SK-N-SH (cell line): ENCODE measurements at regions not wholly inside any gene's neighbourhood (a gene's known extent, or its start where the extent isn't known, plus 50 kb on each side); places are given as distances from the start of the nearest gene placed in this dataset.

Source experiments
- CTCF ChIA-PET: fragments of 300-600, 350-600 bp; formaldehyde crosslinking; extraction: SDS; loops from one replicate; lab custom pipeline; 2021; lab: Yijun Ruan, JAX
- POLR2A ChIA-PET: fragments of 350-600 bp; sonication (Branson Sonifier 250); formaldehyde crosslinking; extraction: SDS; loops from one replicate; lab custom pipeline; 2020; ENCODE audit warnings: antibody characterized with exemption, inconsistent platforms; lab: Yijun Ruan, JAX
- DNase-seq: peaks from one replicate; pipeline ENCODE4 v3.0.0; 2012
- H2AFZ ChIP-seq: fragments of 200-600 bp; sonication (generic); 2 replicates; pipeline ENCODE4 v1.8.1; 2016; ENCODE audit warnings: antibody characterized with exemption, mild to moderate bottlenecking, low read depth
- H3F3A ChIP-seq: fragments of 200-600 bp; sonication (generic); replicated peaks from 2 replicates; pipeline ENCODE3; 2016; ENCODE audit warnings: antibody characterized with exemption, mild to moderate bottlenecking; ENCODE audit not compliant: insufficient read depth
- H3K27ac ChIP-seq, 2 experiments: fragments of 200-500 bp in 1 of 2; fragments of 200-600 bp in 1 of 2; sonication (Bioruptor generic) in 1 of 2; sonication (generic), shearing (Covaris generic) in 1 of 2; 2 replicates each; pipeline versions ENCODE4 v1.5.1 to v1.6.1; 2014 to 2016; ENCODE audit warnings: low read depth in 2 of 2, inconsistent platforms in 1 of 2, low read length in 1 of 2, mild to moderate bottlenecking in 1 of 2, mixed read lengths in 1 of 2
- H3K27me3 ChIP-seq: fragments of 200-600 bp; sonication (generic), shearing (Covaris generic); 2 replicates; pipeline ENCODE4 v1.6.1; 2016; ENCODE audit warnings: mixed run types; ENCODE audit not compliant: insufficient read depth
- H3K36me3 ChIP-seq, 2 experiments: fragments of 200-500 bp in 1 of 2; fragments of 200-600 bp in 1 of 2; sonication (Bioruptor generic) in 1 of 2; sonication (generic) in 1 of 2; replicated peaks in 1 of 2; 2 replicates each; pipeline versions ENCODE3 to v1.5.1; 2014 to 2016; ENCODE audit warnings: low read length in 1 of 2, mild to moderate bottlenecking in 1 of 2; ENCODE audit not compliant: insufficient read depth in 2 of 2, control insufficient read depth in 1 of 2
- H3K4me1 ChIP-seq, 2 experiments: fragments of 200-500 bp in 1 of 2; fragments of 200-600 bp in 1 of 2; sonication (Bioruptor generic) in 1 of 2; sonication (generic), shearing (Covaris generic) in 1 of 2; 2 replicates each; pipeline versions ENCODE4 v1.5.1 to v1.6.1; 2014 to 2016; ENCODE audit warnings: low read depth in 1 of 2, low read length in 1 of 2, mixed run types in 1 of 2; ENCODE audit not compliant: insufficient read depth in 2 of 2, control insufficient read depth in 1 of 2
- H3K4me2 ChIP-seq: fragments of 200-600 bp; sonication (generic), shearing (Covaris generic); 2 replicates; pipeline ENCODE4 v1.6.1; 2017; ENCODE audit warnings: mixed run types
- H3K4me3 ChIP-seq, 2 experiments: fragments of 200-500 bp in 1 of 2; fragments of 200-600 bp in 1 of 2; sonication (Bioruptor generic) in 1 of 2; sonication (generic), shearing (Covaris generic) in 1 of 2; 2 replicates each; pipeline versions ENCODE4 v1.5.1 to v1.8.1; 2014 to 2016; ENCODE audit warnings: low read depth in 2 of 2, inconsistent platforms in 1 of 2, low read length in 1 of 2, mild to moderate bottlenecking in 1 of 2, mixed read lengths in 1 of 2, moderate library complexity in 1 of 2
- H3K79me2 ChIP-seq: fragments of 200-600 bp; sonication (generic); 2 replicates; pipeline ENCODE4 v1.8.1; 2017; ENCODE audit warnings: mild to moderate bottlenecking; ENCODE audit not compliant: insufficient read depth
- H3K9ac ChIP-seq: fragments of 200-600 bp; sonication (generic); 2 replicates; pipeline ENCODE4 v1.6.1; 2017; ENCODE audit warnings: mixed run types
- H3K9me2 ChIP-seq: fragments of 200-600 bp; sonication (generic); 2 replicates; pipeline ENCODE4 v1.6.1; 2017; ENCODE audit warnings: mixed run types
- H3K9me3 ChIP-seq: fragments of 200-600 bp; sonication (generic); 2 replicates; pipeline ENCODE4 v1.6.1; 2017; ENCODE audit warnings: mixed run types, mild to moderate bottlenecking, moderate library complexity
- H4K20me1 ChIP-seq: fragments of 200-600 bp; sonication (generic); 2 replicates; pipeline ENCODE4 v1.6.1; 2017; ENCODE audit warnings: mild to moderate bottlenecking, mixed run types; ENCODE audit not compliant: insufficient read depth
- ELF1 ChIP-seq: IDR thresholded peaks from 2 replicates; pipeline ENCODE4 v1.4.0; 2012
- EP300 ChIP-seq, 2 experiments: IDR thresholded peaks; 2 replicates each; pipeline versions ENCODE4 v1.4.0 to v1.6.1; 2012; ENCODE audit warnings: borderline replicate concordance in 1 of 2, low read depth in 1 of 2, low read length in 1 of 2
- FOXJ3 ChIP-seq: sonication (generic); formaldehyde crosslinking; IDR thresholded peaks from 2 replicates; pipeline ENCODE4 v1.5.1; 2020; ENCODE audit warnings: mild to moderate bottlenecking, missing genetic modification reagents
- FOXM1 ChIP-seq: IDR thresholded peaks from 2 replicates; pipeline ENCODE4 v1.4.0; 2012; ENCODE audit warnings: low read depth, mild to moderate bottlenecking
- MEF2A ChIP-seq: IDR thresholded peaks from 2 replicates; pipeline ENCODE4 v1.4.0; 2012; ENCODE audit warnings: low read depth, borderline replicate concordance
- NRF1 ChIP-seq: IDR thresholded peaks from 2 replicates; pipeline ENCODE4 v1.6.1; 2012; ENCODE audit warnings: low read depth, mild to moderate bottlenecking, low read length
- RCOR1 ChIP-seq: fragments of 150-350 bp; IDR thresholded peaks from 2 replicates; pipeline ENCODE4 v1.6.1; 2017; ENCODE audit warnings: antibody characterized with exemption, low read length
- TAF1 ChIP-seq: IDR thresholded peaks from 2 replicates; pipeline ENCODE4 v1.6.1; 2012; ENCODE audit warnings: low read depth, mild to moderate bottlenecking, low read length, moderate library complexity, borderline replicate concordance
- TCF12 ChIP-seq: IDR thresholded peaks from 2 replicates; pipeline ENCODE4 v1.4.0; 2012
- TEAD4 ChIP-seq: IDR thresholded peaks from 2 replicates; pipeline ENCODE4 v1.4.0; 2012; ENCODE audit warnings: mild to moderate bottlenecking, borderline replicate concordance; ENCODE audit not compliant: insufficient read depth
- WGBS: methylation state at CpG from one replicate; pipeline ENCODE4 v1.1.6; 2017; ENCODE audit warnings: low lambda C conversion rate; 5-methylcytosine and 5-hydroxymethylcytosine counted together
- TF ChIP-seq, protein P1 (sequence below): IDR thresholded peaks from 2 replicates; pipeline ENCODE4 v1.4.0; 2012; ENCODE audit warnings: low read depth, borderline replicate concordance
- TF ChIP-seq, protein P2 (sequence below): IDR thresholded peaks from 2 replicates; pipeline ENCODE4 v1.6.1; 2012; ENCODE audit warnings: mild to moderate bottlenecking, low read depth, low read length, moderate library complexity
- TF ChIP-seq, protein P3 (sequence below): fragments of 150-350 bp; IDR thresholded peaks from 2 replicates; pipeline ENCODE4 v1.6.1; 2017; ENCODE audit warnings: antibody characterized with exemption, low read length, low read depth, borderline replicate concordance
- TF ChIP-seq, protein P4 (sequence below): IDR thresholded peaks from 2 replicates; pipeline ENCODE4 v1.4.0; 2012; ENCODE audit warnings: low read depth, borderline replicate concordance
- TF ChIP-seq, protein P5 (sequence below): IDR thresholded peaks from 2 replicates; pipeline ENCODE4 v1.4.0; 2012; ENCODE audit warnings: low read depth
- TF ChIP-seq, protein P6 (sequence below): IDR thresholded peaks from 2 replicates; pipeline ENCODE4; 2012

DNA sequence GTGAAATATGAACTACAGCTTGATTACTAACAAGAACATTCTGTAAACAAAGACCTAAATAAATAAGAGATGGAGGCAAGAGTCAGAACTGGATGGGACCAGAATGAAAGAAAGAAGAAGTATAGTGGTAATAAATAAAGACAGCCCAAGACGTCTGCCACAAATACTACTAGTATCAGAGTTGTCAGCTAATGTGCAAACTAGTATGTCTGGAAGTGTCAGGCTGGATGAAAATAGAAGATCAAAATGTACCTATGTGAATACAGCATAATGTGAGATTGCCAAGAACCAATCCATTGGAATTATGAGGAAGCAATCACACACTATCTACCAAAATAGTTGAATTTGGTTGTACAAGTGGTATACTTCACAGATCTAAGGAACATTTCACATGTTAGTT lies 353.0 kb downstream of the BTG1 start:
- H4K20me1 ChIP-seq: no peaks in the 10 kb centered on the region
- no peaks in the 10 kb centered on the region for H3K36me3 ChIP-seq
- ChIA-PET POLR2A (no interaction called here), CTCF (interaction anchor here (0.7 kb wide), 1 partner anchor 20 kb away, joined by 3 read pairs; no protein-coding TSS in a partner anchor)
- WGBS: 70% methylated on average over 1 of the region's 1 CpG
- no peak overlapping the region for H3K4me3 ChIP-seq
- H3K27ac ChIP-seq: no peak overlapping the region
- H3K27me3 ChIP-seq: no peaks in the 10 kb centered on the region
- H2AFZ ChIP-seq: no peak overlapping the region
- H3K9me3 ChIP-seq: no peaks in the 10 kb centered on the region
- no peaks in the 10 kb centered on the region for H3K79me2 ChIP-seq
- no peak for DNase-seq
- TF ChIP-seq ELF1 (no peak), TCF12 (no peak), FOXJ3 (CRISPR knock-in tag) (no peak), TEAD4 (no peak), FOXM1 (no peak), NRF1 (no peak), EP300 (IDR thresholded peaks at IDR 0.05; ENCODE audit: borderline replicate concordance in 1 of 2, low read depth in 1 of 2, low read length in 1 of 2) (no peak), RCOR1 (no peak), TAF1 (no peak), MEF2A (no peak)
- TF ChIP-seq, protein P1, sequence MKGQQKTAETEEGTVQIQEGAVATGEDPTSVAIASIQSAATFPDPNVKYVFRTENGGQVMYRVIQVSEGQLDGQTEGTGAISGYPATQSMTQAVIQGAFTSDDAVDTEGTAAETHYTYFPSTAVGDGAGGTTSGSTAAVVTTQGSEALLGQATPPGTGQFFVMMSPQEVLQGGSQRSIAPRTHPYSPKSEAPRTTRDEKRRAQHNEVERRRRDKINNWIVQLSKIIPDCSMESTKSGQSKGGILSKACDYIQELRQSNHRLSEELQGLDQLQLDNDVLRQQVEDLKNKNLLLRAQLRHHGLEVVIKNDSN: no peak
- TF ChIP-seq, protein P2, sequence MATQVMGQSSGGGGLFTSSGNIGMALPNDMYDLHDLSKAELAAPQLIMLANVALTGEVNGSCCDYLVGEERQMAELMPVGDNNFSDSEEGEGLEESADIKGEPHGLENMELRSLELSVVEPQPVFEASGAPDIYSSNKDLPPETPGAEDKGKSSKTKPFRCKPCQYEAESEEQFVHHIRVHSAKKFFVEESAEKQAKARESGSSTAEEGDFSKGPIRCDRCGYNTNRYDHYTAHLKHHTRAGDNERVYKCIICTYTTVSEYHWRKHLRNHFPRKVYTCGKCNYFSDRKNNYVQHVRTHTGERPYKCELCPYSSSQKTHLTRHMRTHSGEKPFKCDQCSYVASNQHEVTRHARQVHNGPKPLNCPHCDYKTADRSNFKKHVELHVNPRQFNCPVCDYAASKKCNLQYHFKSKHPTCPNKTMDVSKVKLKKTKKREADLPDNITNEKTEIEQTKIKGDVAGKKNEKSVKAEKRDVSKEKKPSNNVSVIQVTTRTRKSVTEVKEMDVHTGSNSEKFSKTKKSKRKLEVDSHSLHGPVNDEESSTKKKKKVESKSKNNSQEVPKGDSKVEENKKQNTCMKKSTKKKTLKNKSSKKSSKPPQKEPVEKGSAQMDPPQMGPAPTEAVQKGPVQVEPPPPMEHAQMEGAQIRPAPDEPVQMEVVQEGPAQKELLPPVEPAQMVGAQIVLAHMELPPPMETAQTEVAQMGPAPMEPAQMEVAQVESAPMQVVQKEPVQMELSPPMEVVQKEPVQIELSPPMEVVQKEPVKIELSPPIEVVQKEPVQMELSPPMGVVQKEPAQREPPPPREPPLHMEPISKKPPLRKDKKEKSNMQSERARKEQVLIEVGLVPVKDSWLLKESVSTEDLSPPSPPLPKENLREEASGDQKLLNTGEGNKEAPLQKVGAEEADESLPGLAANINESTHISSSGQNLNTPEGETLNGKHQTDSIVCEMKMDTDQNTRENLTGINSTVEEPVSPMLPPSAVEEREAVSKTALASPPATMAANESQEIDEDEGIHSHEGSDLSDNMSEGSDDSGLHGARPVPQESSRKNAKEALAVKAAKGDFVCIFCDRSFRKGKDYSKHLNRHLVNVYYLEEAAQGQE: no peak
- TF ChIP-seq, protein P3, sequence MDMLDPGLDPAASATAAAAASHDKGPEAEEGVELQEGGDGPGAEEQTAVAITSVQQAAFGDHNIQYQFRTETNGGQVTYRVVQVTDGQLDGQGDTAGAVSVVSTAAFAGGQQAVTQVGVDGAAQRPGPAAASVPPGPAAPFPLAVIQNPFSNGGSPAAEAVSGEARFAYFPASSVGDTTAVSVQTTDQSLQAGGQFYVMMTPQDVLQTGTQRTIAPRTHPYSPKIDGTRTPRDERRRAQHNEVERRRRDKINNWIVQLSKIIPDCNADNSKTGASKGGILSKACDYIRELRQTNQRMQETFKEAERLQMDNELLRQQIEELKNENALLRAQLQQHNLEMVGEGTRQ: no peak
- TF ChIP-seq, protein P4, sequence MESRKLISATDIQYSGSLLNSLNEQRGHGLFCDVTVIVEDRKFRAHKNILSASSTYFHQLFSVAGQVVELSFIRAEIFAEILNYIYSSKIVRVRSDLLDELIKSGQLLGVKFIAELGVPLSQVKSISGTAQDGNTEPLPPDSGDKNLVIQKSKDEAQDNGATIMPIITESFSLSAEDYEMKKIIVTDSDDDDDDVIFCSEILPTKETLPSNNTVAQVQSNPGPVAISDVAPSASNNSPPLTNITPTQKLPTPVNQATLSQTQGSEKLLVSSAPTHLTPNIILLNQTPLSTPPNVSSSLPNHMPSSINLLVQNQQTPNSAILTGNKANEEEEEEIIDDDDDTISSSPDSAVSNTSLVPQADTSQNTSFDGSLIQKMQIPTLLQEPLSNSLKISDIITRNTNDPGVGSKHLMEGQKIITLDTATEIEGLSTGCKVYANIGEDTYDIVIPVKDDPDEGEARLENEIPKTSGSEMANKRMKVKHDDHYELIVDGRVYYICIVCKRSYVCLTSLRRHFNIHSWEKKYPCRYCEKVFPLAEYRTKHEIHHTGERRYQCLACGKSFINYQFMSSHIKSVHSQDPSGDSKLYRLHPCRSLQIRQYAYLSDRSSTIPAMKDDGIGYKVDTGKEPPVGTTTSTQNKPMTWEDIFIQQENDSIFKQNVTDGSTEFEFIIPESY: no peak
- TF ChIP-seq, protein P5, sequence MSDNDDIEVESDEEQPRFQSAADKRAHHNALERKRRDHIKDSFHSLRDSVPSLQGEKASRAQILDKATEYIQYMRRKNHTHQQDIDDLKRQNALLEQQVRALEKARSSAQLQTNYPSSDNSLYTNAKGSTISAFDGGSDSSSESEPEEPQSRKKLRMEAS: no peak
- TF ChIP-seq, protein P6, sequence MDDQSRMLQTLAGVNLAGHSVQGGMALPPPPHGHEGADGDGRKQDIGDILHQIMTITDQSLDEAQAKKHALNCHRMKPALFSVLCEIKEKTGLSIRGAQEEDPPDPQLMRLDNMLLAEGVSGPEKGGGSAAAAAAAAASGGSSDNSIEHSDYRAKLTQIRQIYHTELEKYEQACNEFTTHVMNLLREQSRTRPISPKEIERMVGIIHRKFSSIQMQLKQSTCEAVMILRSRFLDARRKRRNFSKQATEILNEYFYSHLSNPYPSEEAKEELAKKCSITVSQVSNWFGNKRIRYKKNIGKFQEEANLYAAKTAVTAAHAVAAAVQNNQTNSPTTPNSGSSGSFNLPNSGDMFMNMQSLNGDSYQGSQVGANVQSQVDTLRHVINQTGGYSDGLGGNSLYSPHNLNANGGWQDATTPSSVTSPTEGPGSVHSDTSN: no peak
- H3K4me2 ChIP-seq: no peak overlapping the region
- H3K9ac ChIP-seq: no peak overlapping the region
- no peaks in the 10 kb centered on the region for H3K4me1 ChIP-seq
- H3K9me2 ChIP-seq: no peaks in the 10 kb centered on the region
- no peaks in the 10 kb centered on the region for H3F3A ChIP-seq
